Large intestine (tissue), 3 donors: ENCODE measurements at regions not wholly inside any gene's neighbourhood (a gene's known extent, or its start where the extent isn't known, plus 50 kb on each side); places are given as distances from the start of the nearest gene placed in this dataset.

Source experiments
- DNase-seq, 2 donors: peaks; one replicate each; pipeline versions ENCODE4 v3.0.0 to v3.0.0-alpha.2; 2013
- H3K27ac ChIP-seq: one replicate; pipeline ENCODE4 v1.5.1; 2013; ENCODE audit warnings: low read length
- H3K27me3 ChIP-seq: 2 replicates; pipeline ENCODE4 v1.6.1; 2013; ENCODE audit warnings: low read length; ENCODE audit not compliant: control insufficient read depth, insufficient read depth
- H3K36me3 ChIP-seq: 2 replicates; pipeline ENCODE4 v1.6.1; 2013; ENCODE audit warnings: low read length; ENCODE audit not compliant: control insufficient read depth, insufficient read depth
- H3K4me1 ChIP-seq: one replicate; pipeline ENCODE4 v1.6.1; 2013; ENCODE audit warnings: low read length; ENCODE audit not compliant: control insufficient read depth, insufficient read depth
- H3K4me3 ChIP-seq: one replicate; pipeline ENCODE4 v1.5.1; 2013; ENCODE audit warnings: low read length
- H3K9me3 ChIP-seq: one replicate; pipeline ENCODE4 v1.6.1; 2013; ENCODE audit warnings: mild to moderate bottlenecking, low read depth, low read length, moderate library complexity; ENCODE audit not compliant: control insufficient read depth
- WGBS: methylation state at CpG from one replicate; pipeline ENCODE4 v1.1.5; 2013; ENCODE audit warnings: low lambda C conversion rate; ENCODE audit not compliant: insufficient coverage; 5-methylcytosine and 5-hydroxymethylcytosine counted together

GRCh38 chr5:8770431-8770830 is 775.4 kb downstream of the SEMA5A start:
- no peaks in the 10 kb centered on the region for H3K27me3 ChIP-seq
- DNase-seq, result no peak
- H3K27ac ChIP-seq, result no peak overlapping the region
- WGBS, result no CpG with 5 or more reads among the region's 3 CpGs
- H3K4me3 ChIP-seq, result no peak overlapping the region
- H3K36me3 ChIP-seq, result no peaks in the 10 kb centered on the region
- H3K9me3 ChIP-seq, result no peaks in the 10 kb centered on the region
- H3K4me1 ChIP-seq, result no peaks in the 10 kb centered on the region

GRCh38 chr5:8773046-8773615 is 772.7 kb downstream of the SEMA5A start:
- H3K4me1 ChIP-seq, result no peaks in the 10 kb centered on the region
- no peak overlapping the region for H3K27ac ChIP-seq
- WGBS, result 100% methylated on average over 1 of the region's 5 CpGs
- H3K9me3 ChIP-seq, result no peaks in the 10 kb centered on the region
- no peak for DNase-seq
- H3K36me3 ChIP-seq, result no peaks in the 10 kb centered on the region
- H3K4me3 ChIP-seq, result no peak overlapping the region
- H3K27me3 ChIP-seq, result no peaks in the 10 kb centered on the region

GRCh38 chr5:8784692-8785091 is 761.2 kb downstream of the SEMA5A start:
- H3K4me3 ChIP-seq, result no peak overlapping the region
- no peak overlapping the region for H3K27ac ChIP-seq
- H3K9me3 ChIP-seq, result no peaks in the 10 kb centered on the region
- no peaks in the 10 kb centered on the region for H3K36me3 ChIP-seq
- H3K4me1 ChIP-seq, result no peaks in the 10 kb centered on the region
- H3K27me3 ChIP-seq, result no peaks in the 10 kb centered on the region
- DNase-seq, result no peak
- 88% methylated on average over 2 of the region's 2 CpGs for WGBS

GRCh38 chr5:8788246-8788645 is 757.6 kb downstream of the SEMA5A start:
- H3K9me3 ChIP-seq, result no peaks in the 10 kb centered on the region
- H3K4me1 ChIP-seq, result no peaks in the 10 kb centered on the region
- no peak for DNase-seq
- no CpG with 5 or more reads among the region's 3 CpGs for WGBS
- H3K36me3 ChIP-seq, result no peaks in the 10 kb centered on the region
- no peak overlapping the region for H3K4me3 ChIP-seq
- H3K27me3 ChIP-seq, result no peaks in the 10 kb centered on the region
- H3K27ac ChIP-seq, result no peak overlapping the region

GRCh38 chr5:8805653-8806052 is 740.2 kb downstream of the SEMA5A start:
- no peak overlapping the region for H3K27ac ChIP-seq
- H3K4me1 ChIP-seq, result no peaks in the 10 kb centered on the region
- no peak overlapping the region for H3K4me3 ChIP-seq
- peaks cover 6% of the 10 kb centered on the region for H3K9me3 ChIP-seq
- H3K36me3 ChIP-seq, result no peaks in the 10 kb centered on the region
- DNase-seq, result no peak
- no peaks in the 10 kb centered on the region for H3K27me3 ChIP-seq

- 92% methylated on average over 2 of the region's 3 CpGs for WGBS
- H3K27ac ChIP-seq, result no peak overlapping the region
- H3K4me1 ChIP-seq, result no peaks in the 10 kb centered on the region
- no peaks in the 10 kb centered on the region for H3K27me3 ChIP-seq
- no peaks in the 10 kb centered on the region for H3K9me3 ChIP-seq
- no peaks in the 10 kb centered on the region for H3K36me3 ChIP-seq
- no peak overlapping the region for H3K4me3 ChIP-seq
- DNase-seq, result no peak
Measured at GRCh38 chr5:8807636-8808035, 738.2 kb downstream of the SEMA5A start.

- Histone ChIP-seq H3K27me3 (no peaks in the 10 kb centered on the region), H3K4me3 (no peak overlapping the region), H3K4me1 (no peaks in the 10 kb centered on the region), H3K9me3 (no peaks in the 10 kb centered on the region), H3K27ac (no peak overlapping the region), H3K36me3 (no peaks in the 10 kb centered on the region)
- 60% methylated on average over 1 of the region's 3 CpGs for WGBS
- DNase-seq, result no peak
Measured at GRCh38 chr5:8811581-8811980, 734.3 kb downstream of the SEMA5A start.

GRCh38 chr5:8813180-8813579 is 732.7 kb downstream of the SEMA5A start:
- Histone ChIP-seq H3K36me3 (no peaks in the 10 kb centered on the region), H3K27ac (no peak overlapping the region), H3K4me1 (no peaks in the 10 kb centered on the region), H3K27me3 (no peaks in the 10 kb centered on the region), H3K9me3 (no peaks in the 10 kb centered on the region), H3K4me3 (no peak overlapping the region)
- DNase-seq, result no peak
- 100% methylated on average over 1 of the region's 3 CpGs for WGBS

GRCh38 chr5:8814105-8814504 is 731.8 kb downstream of the SEMA5A start:
- H3K36me3 ChIP-seq, result no peaks in the 10 kb centered on the region
- H3K27me3 ChIP-seq, result no peaks in the 10 kb centered on the region
- no peak overlapping the region for H3K4me3 ChIP-seq
- no peaks in the 10 kb centered on the region for H3K4me1 ChIP-seq
- no peak overlapping the region for H3K27ac ChIP-seq
- no peaks in the 10 kb centered on the region for H3K9me3 ChIP-seq
- DNase-seq, result no peak

- no peak overlapping the region for H3K4me3 ChIP-seq
- no CpG with 5 or more reads among the region's 1 CpG for WGBS
- H3K27ac ChIP-seq, result no peak overlapping the region
- H3K27me3 ChIP-seq, result no peaks in the 10 kb centered on the region
- no peak for DNase-seq
- H3K9me3 ChIP-seq, result no peaks in the 10 kb centered on the region
- H3K4me1 ChIP-seq, result no peaks in the 10 kb centered on the region
- no peaks in the 10 kb centered on the region for H3K36me3 ChIP-seq
Measured at GRCh38 chr5:8824371-8824770, 721.5 kb downstream of the SEMA5A start.

- no peaks in the 10 kb centered on the region for H3K9me3 ChIP-seq
- no peak overlapping the region for H3K4me3 ChIP-seq
- no peak overlapping the region for H3K27ac ChIP-seq
- WGBS, result no CpG with 5 or more reads among the region's 4 CpGs
- no peaks in the 10 kb centered on the region for H3K27me3 ChIP-seq
- H3K4me1 ChIP-seq, result no peaks in the 10 kb centered on the region
- H3K36me3 ChIP-seq, result no peaks in the 10 kb centered on the region
- no peak for DNase-seq
Measured at GRCh38 chr5:8825139-8825757, 720.6 kb downstream of the SEMA5A start.
